ENCODE measurements at regions not wholly inside any gene's neighbourhood (a gene's known extent, or its start where the extent isn't known, plus 50 kb on each side); places are given as distances from the start of the nearest gene placed in this dataset.

GRCh38 chr4:108432418-108432817 is 188.0 kb upstream of the RPL34 start:
- TF ChIP-seq CTCF (IDR thresholded peaks at IDR 0.05), result no peak
- no peak for TF ChIP-seq POLR2A (IDR thresholded peaks at IDR 0.05; ENCODE audit: low read depth)
- no peak for TF ChIP-seq EP300 (IDR thresholded peaks at IDR 0.05)
- TF ChIP-seq POLR2AphosphoS5 (IDR thresholded peaks at IDR 0.05), result no peak

Measured in esophagus muscularis mucosa (tissue), 4 donors.